Right atrium auricular region (tissue), 2 donors: ENCODE measurements at regions not wholly inside any gene's neighbourhood (a gene's known extent, or its start where the extent isn't known, plus 50 kb on each side); places are given as distances from the start of the nearest gene placed in this dataset.

Experiments used
- DNase-seq: peaks from one replicate; pipeline ENCODE4 v3.0.0-alpha.2; 2019; ENCODE audit warnings: low spot score
- H3K27ac ChIP-seq, 2 donors: fragments of 200-600 bp; sonication (generic); 1 replicate in 1 of 2; 2 replicates in 1 of 2; pipeline ENCODE4 v1.5.1; 2016 to 2019
- H3K27me3 ChIP-seq, 2 donors: fragments of 200-600 bp; sonication (generic); one replicate each; pipeline versions ENCODE4 v1.5.1 to v1.6.0; 2017 to 2019
- H3K36me3 ChIP-seq: fragments of 200-600 bp; sonication (generic); one replicate; pipeline ENCODE4 v1.5.1; 2016
- H3K4me1 ChIP-seq, 2 donors: fragments of 200-600 bp; sonication (generic); one replicate each; pipeline versions ENCODE4 v1.5.1 to v1.6.0; 2017 to 2019
- H3K4me3 ChIP-seq, 2 donors: fragments of 200-600 bp; sonication (generic); 1 replicate in 1 of 2; 2 replicates in 1 of 2; pipeline ENCODE4 v1.5.1; 2017 to 2019; ENCODE audit warnings: mild to moderate bottlenecking in 1 of 2, moderate library complexity in 1 of 2
- H3K9me3 ChIP-seq, 2 donors: fragments of 200-600 bp; sonication (generic); one replicate each; pipeline ENCODE4 v1.5.1; 2019
- CTCF ChIP-seq, 2 donors: fragments of 200-600 bp; sonication (generic); IDR thresholded peaks; one replicate each; pipeline ENCODE4 v1.5.1; 2019; ENCODE audit warnings: antibody characterized with exemption in 2 of 2

DNA sequence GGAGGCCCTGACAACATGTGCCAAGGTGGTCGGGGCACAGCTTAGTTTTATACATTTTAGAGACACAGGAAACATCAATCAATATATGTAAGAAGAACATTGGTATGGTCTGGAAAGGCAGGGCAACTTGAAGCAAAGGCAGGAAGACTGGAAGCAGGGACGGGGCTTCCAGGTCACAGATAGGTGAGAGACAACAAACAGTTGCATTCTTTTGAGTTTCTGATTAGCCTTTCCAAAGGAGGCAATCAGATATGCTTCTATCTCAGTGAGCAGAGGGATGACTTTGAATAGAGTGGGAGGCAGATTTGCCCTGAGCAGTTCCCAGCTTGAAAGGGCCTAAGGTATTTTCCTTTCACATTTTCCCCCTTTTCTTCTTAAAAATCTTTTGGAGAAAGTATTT, 311.0 kb upstream of the RGS17 start:
- DNase-seq: no peak
- no peaks in the 10 kb centered on the region for H3K36me3 ChIP-seq
- no peak overlapping the region for H3K27ac ChIP-seq
- TF ChIP-seq CTCF (IDR thresholded peaks at IDR 0.05): no peak
- no peaks in the 10 kb centered on the region for H3K4me1 ChIP-seq
- H3K27me3 ChIP-seq: no peaks in the 10 kb centered on the region
- no peak overlapping the region for H3K4me3 ChIP-seq
- no peaks in the 10 kb centered on the region for H3K9me3 ChIP-seq

GRCh38 chr6:153437193-153437592, 306.1 kb upstream of the RGS17 start:
- Histone ChIP-seq H3K4me1 (no peaks in the 10 kb centered on the region), H3K4me3 (no peak overlapping the region), H3K9me3 (no peaks in the 10 kb centered on the region), H3K27ac (no peak overlapping the region), H3K36me3 (no peaks in the 10 kb centered on the region), H3K27me3 (no peaks in the 10 kb centered on the region)
- no peak for DNase-seq
- TF ChIP-seq CTCF (IDR thresholded peaks at IDR 0.05): no peak

- no peaks in the 10 kb centered on the region for H3K9me3 ChIP-seq
- no peaks in the 10 kb centered on the region for H3K4me1 ChIP-seq
- H3K27me3 ChIP-seq: no peaks in the 10 kb centered on the region
- no peak for TF ChIP-seq CTCF (IDR thresholded peaks at IDR 0.05)
- no peaks in the 10 kb centered on the region for H3K36me3 ChIP-seq
- no peak overlapping the region for H3K27ac ChIP-seq
- no peak overlapping the region for H3K4me3 ChIP-seq
- no peak for DNase-seq
Measured at GRCh38 chr6:153436351-153436750, 305.3 kb upstream of the RGS17 start.

GRCh38 chr6:153435787-153436186, 304.7 kb upstream of the RGS17 start:
- Histone ChIP-seq H3K27me3 (no peaks in the 10 kb centered on the region), H3K9me3 (no peaks in the 10 kb centered on the region), H3K27ac (no peak overlapping the region), H3K4me3 (no peak overlapping the region), H3K4me1 (no peaks in the 10 kb centered on the region), H3K36me3 (no peaks in the 10 kb centered on the region)
- no peak for TF ChIP-seq CTCF (IDR thresholded peaks at IDR 0.05)
- no peak for DNase-seq

- no peaks in the 10 kb centered on the region for H3K9me3 ChIP-seq
- no peak overlapping the region for H3K27ac ChIP-seq
- H3K27me3 ChIP-seq: no peaks in the 10 kb centered on the region
- no peak for TF ChIP-seq CTCF (IDR thresholded peaks at IDR 0.05)
- no peak for DNase-seq
- no peaks in the 10 kb centered on the region for H3K36me3 ChIP-seq
- H3K4me3 ChIP-seq: no peak overlapping the region
- H3K4me1 ChIP-seq: no peaks in the 10 kb centered on the region
Measured at GRCh38 chr6:153425536-153425935, 294.5 kb upstream of the RGS17 start.

GRCh38 chr6:153424719-153425400, 293.8 kb upstream of the RGS17 start:
- Histone ChIP-seq H3K27ac (no peak overlapping the region), H3K9me3 (no peaks in the 10 kb centered on the region), H3K4me1 (no peaks in the 10 kb centered on the region), H3K4me3 (no peak overlapping the region), H3K36me3 (no peaks in the 10 kb centered on the region), H3K27me3 (no peaks in the 10 kb centered on the region)
- no peak for TF ChIP-seq CTCF (IDR thresholded peaks at IDR 0.05)
- DNase-seq: no peak
